ENCODE measurements at regions not wholly inside any gene's neighbourhood (a gene's known extent, or its start where the extent isn't known, plus 50 kb on each side); places are given as distances from the start of the nearest gene placed in this dataset.

DNA sequence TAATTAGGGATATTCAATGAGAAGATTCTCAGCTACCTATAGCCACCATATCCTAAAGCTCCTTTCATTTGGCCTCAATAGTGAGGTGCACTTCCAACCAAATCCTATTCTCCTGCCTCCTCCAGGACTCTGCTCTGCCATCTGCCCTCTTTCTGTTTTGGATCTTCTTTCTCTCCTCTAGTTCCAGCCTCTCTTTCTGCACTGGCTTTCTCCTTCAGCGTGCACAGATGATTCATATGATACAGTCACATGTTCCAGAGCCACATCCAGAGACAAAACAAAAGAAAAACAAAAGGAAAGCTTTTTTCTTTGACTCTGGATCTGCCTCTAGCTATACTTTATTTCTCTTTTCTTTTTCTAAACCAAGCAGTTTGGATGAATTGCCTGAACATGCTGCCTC is 531.9 kb upstream of the MAN1A1 start:
- H2AK5ac ChIP-seq (ENCODE audit: insufficient read length, low read length): no peak overlapping the region
- no peaks in the 10 kb centered on the region for H4K20me1 ChIP-seq (ENCODE audit: control insufficient read depth, insufficient read depth, insufficient read length)
- Mint-ChIP-seq H3K27me3 (ENCODE audit: low read depth) (no peaks in the 10 kb centered on the region), H3K27ac (no peak overlapping the region), H3K9me3 (peaks cover 0 to 4% of the 10 kb centered on the region in 2 experiments; a peak in 1 of 5 replicates), H3K4me1 (no peaks in the 10 kb centered on the region), H3K4me3 (no peak overlapping the region), H3K36me3 (ENCODE audit: insufficient read depth in 1 of 3, low read depth in 3 of 3) (no peaks in the 10 kb centered on the region)
- DNase-seq: no peak
- no peak overlapping the region for H3K9ac ChIP-seq (ENCODE audit: extremely low read depth, insufficient read length, low read length)
- no peak overlapping the region for H3T11ph ChIP-seq (ENCODE audit: low read length)
- H3K14ac ChIP-seq (ENCODE audit: insufficient read depth, low read length): no peak overlapping the region
- H2BK120ac ChIP-seq (ENCODE audit: low read depth, low read length, poor library complexity, severe bottlenecking): no peak overlapping the region
- no peak overlapping the region for H3K4ac ChIP-seq (ENCODE audit: low read depth, low read length)
- H3K4me2 ChIP-seq (ENCODE audit: insufficient read depth, insufficient read length, low read length): no peak overlapping the region
- H2AFZ ChIP-seq (ENCODE audit: low read length): peak overlapping the region; percentile 70
- H3K79me2 ChIP-seq (ENCODE audit: insufficient read depth, low read length): no peaks in the 10 kb centered on the region
- H3K27ac ChIP-seq (ENCODE audit: insufficient read length, low read depth, low read length): no peak overlapping the region
- no peak overlapping the region for H3K56ac ChIP-seq (ENCODE audit: insufficient read length, low read depth, low read length)
- no peaks in the 10 kb centered on the region for H3K27me3 ChIP-seq (ENCODE audit: insufficient read depth, low read length)
- H2BK12ac ChIP-seq (ENCODE audit: insufficient read length, low read depth, low read length): no peak overlapping the region
- no peak overlapping the region for H2BK20ac ChIP-seq (ENCODE audit: low read depth, low read length, poor library complexity, severe bottlenecking)
- no peak overlapping the region for H4K91ac ChIP-seq (ENCODE audit: insufficient read length, low read depth, low read length)
- TF ChIP-seq, protein P1, sequence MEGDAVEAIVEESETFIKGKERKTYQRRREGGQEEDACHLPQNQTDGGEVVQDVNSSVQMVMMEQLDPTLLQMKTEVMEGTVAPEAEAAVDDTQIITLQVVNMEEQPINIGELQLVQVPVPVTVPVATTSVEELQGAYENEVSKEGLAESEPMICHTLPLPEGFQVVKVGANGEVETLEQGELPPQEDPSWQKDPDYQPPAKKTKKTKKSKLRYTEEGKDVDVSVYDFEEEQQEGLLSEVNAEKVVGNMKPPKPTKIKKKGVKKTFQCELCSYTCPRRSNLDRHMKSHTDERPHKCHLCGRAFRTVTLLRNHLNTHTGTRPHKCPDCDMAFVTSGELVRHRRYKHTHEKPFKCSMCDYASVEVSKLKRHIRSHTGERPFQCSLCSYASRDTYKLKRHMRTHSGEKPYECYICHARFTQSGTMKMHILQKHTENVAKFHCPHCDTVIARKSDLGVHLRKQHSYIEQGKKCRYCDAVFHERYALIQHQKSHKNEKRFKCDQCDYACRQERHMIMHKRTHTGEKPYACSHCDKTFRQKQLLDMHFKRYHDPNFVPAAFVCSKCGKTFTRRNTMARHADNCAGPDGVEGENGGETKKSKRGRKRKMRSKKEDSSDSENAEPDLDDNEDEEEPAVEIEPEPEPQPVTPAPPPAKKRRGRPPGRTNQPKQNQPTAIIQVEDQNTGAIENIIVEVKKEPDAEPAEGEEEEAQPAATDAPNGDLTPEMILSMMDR (conservative IDR thresholded peaks at IDR 0.05): no peak
- no peaks in the 10 kb centered on the region for H3K9me3 ChIP-seq (ENCODE audit: control insufficient read depth, low read depth, low read length)
- no CpG with 5 or more reads among the region's 1 CpG for WGBS (ENCODE audit: extremely low coverage, insufficient read length, low lambda C conversion rate)
- H4K8ac ChIP-seq (replicated peaks; ENCODE audit: insufficient read length, low read depth, low read length): no peak overlapping the region
- no peaks in the 10 kb centered on the region for H3K23me2 ChIP-seq (ENCODE audit: insufficient read length, low read depth, low read length, poor library complexity, severe bottlenecking)
- H2BK5ac ChIP-seq (ENCODE audit: insufficient read length, low read length): no peak overlapping the region
- H3K23ac ChIP-seq (ENCODE audit: insufficient read length, low read depth, low read length): no peak overlapping the region
- no peaks in the 10 kb centered on the region for H3K79me1 ChIP-seq (ENCODE audit: insufficient read depth, low read depth, low read length, poor library complexity, severe bottlenecking)
- no peak overlapping the region for H4K5ac ChIP-seq (ENCODE audit: insufficient read length, low read depth, low read length)
- no peak overlapping the region for H2BK15ac ChIP-seq (ENCODE audit: low read depth, low read length)
- no peak overlapping the region for H3K18ac ChIP-seq (ENCODE audit: insufficient read length, low read depth, low read length)
- no peaks in the 10 kb centered on the region for H3K4me1 ChIP-seq (ENCODE audit: insufficient read depth, low read length)

Data from H9 (cell line).